ENCODE measurements at regions not wholly inside any gene's neighbourhood (a gene's known extent, or its start where the extent isn't known, plus 50 kb on each side); places are given as distances from the start of the nearest gene placed in this dataset.

DNA sequence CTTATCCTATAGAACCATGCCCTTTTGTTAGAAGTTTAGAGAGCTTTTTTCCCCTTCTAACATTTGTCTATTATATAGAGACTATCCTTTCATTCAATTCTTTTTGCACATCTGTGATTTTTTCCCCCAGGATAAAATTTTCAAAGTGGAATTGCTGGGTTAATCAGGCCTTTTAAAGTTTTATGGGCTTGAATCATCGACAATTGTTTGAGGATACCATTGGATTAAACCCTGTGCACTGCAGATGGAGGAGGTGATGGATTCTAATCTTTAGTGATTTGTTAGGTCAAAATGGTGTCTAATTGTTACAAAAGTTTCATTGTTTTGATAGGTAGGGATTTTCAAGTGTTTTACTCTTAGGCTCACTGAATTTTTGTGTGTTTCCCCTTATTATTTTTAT is 463.7 kb upstream of the CFAP20DC start:
- intact Hi-C loops (cut with micrococcal nuclease; ENCODE audit: unreplicated experiment) (no loop called here), in situ Hi-C loops (cut with MboI) (no loop called here)
- Histone ChIP-seq H3K27me3 (replicated peaks in 1 of 2; ENCODE audit: control insufficient read depth in 2 of 2, insufficient read depth in 2 of 2, low read length in 1 of 2) (no peaks in the 10 kb centered on the region), H3K79me2 (ENCODE audit: control insufficient read depth, insufficient read depth, low read length) (no peaks in the 10 kb centered on the region), H3K9ac (ENCODE audit: control insufficient read depth, insufficient read depth, low read length) (no peak overlapping the region), H4K20me1 (ENCODE audit: control insufficient read depth, insufficient read depth) (no peaks in the 10 kb centered on the region), H3K27ac (ENCODE audit: control insufficient read depth, insufficient read depth) (no peak overlapping the region), H3K4me3 (no peak overlapping the region), H2AFZ (ENCODE audit: control insufficient read depth, low read depth, low read length) (no peak overlapping the region), H3K4me2 (ENCODE audit: control insufficient read depth, insufficient read depth) (no peak overlapping the region), H3K36me3 (ENCODE audit: control insufficient read depth in 2 of 2, insufficient read depth in 2 of 2, low read length in 1 of 2) (no peaks in the 10 kb centered on the region), H3K4me1 (ENCODE audit: control insufficient read depth, insufficient read depth, low read length) (no peaks in the 10 kb centered on the region), H3K9me3 (replicated peaks; ENCODE audit: control insufficient read depth, insufficient read depth, low read length) (no peaks in the 10 kb centered on the region; the same call in 2 of the 3 replicates)
- DNase-seq (ENCODE audit: low read depth, low spot score) (no peak), ATAC-seq (no peak), FAIRE-seq (no peak)
- ChIA-PET RAD21 (ENCODE audit: unreplicated experiment) (interaction anchor here (0.7 kb wide), 1 partner anchor 19 kb away, joined by 3 read pairs; no protein-coding TSS in a partner anchor), SMC1A (ENCODE audit: uncharacterized antibody, unreplicated experiment) (interaction anchor here (1.0 kb wide), 1 partner anchor 45 kb away, joined by 4 read pairs; no protein-coding TSS in a partner anchor), CTCF (no interaction called here), POLR2A (no interaction called here)
- no TSS peak for BruUV-seq (replicated peaks)
- 50% methylated on average over 1 of the region's 1 CpG for WGBS (ENCODE audit: insufficient coverage, insufficient replicate concordance, low lambda C conversion rate, missing lambda C conversion rate)
- no peak for TF ChIP-seq NFYA (IDR thresholded peaks at IDR 0.05; ENCODE audit: borderline replicate concordance, low read depth, low read length)
- TF ChIP-seq, protein P1, sequence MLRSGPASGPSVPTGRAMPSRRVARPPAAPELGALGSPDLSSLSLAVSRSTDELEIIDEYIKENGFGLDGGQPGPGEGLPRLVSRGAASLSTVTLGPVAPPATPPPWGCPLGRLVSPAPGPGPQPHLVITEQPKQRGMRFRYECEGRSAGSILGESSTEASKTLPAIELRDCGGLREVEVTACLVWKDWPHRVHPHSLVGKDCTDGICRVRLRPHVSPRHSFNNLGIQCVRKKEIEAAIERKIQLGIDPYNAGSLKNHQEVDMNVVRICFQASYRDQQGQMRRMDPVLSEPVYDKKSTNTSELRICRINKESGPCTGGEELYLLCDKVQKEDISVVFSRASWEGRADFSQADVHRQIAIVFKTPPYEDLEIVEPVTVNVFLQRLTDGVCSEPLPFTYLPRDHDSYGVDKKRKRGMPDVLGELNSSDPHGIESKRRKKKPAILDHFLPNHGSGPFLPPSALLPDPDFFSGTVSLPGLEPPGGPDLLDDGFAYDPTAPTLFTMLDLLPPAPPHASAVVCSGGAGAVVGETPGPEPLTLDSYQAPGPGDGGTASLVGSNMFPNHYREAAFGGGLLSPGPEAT (IDR thresholded peaks at IDR 0.05; ENCODE audit: low read depth), result no peak
- no peak for TF ChIP-seq MEF2A (IDR thresholded peaks at IDR 0.05; ENCODE audit: insufficient read depth, low read depth, low read length)
- TF ChIP-seq KDM1A (IDR thresholded peaks at IDR 0.05; ENCODE audit: borderline replicate concordance), result no peak
- TF ChIP-seq, protein P2, sequence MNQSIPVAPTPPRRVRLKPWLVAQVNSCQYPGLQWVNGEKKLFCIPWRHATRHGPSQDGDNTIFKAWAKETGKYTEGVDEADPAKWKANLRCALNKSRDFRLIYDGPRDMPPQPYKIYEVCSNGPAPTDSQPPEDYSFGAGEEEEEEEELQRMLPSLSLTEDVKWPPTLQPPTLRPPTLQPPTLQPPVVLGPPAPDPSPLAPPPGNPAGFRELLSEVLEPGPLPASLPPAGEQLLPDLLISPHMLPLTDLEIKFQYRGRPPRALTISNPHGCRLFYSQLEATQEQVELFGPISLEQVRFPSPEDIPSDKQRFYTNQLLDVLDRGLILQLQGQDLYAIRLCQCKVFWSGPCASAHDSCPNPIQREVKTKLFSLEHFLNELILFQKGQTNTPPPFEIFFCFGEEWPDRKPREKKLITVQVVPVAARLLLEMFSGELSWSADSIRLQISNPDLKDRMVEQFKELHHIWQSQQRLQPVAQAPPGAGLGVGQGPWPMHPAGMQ (IDR thresholded peaks at IDR 0.05; ENCODE audit: borderline replicate concordance), result no peak
- TF ChIP-seq, protein P3, sequence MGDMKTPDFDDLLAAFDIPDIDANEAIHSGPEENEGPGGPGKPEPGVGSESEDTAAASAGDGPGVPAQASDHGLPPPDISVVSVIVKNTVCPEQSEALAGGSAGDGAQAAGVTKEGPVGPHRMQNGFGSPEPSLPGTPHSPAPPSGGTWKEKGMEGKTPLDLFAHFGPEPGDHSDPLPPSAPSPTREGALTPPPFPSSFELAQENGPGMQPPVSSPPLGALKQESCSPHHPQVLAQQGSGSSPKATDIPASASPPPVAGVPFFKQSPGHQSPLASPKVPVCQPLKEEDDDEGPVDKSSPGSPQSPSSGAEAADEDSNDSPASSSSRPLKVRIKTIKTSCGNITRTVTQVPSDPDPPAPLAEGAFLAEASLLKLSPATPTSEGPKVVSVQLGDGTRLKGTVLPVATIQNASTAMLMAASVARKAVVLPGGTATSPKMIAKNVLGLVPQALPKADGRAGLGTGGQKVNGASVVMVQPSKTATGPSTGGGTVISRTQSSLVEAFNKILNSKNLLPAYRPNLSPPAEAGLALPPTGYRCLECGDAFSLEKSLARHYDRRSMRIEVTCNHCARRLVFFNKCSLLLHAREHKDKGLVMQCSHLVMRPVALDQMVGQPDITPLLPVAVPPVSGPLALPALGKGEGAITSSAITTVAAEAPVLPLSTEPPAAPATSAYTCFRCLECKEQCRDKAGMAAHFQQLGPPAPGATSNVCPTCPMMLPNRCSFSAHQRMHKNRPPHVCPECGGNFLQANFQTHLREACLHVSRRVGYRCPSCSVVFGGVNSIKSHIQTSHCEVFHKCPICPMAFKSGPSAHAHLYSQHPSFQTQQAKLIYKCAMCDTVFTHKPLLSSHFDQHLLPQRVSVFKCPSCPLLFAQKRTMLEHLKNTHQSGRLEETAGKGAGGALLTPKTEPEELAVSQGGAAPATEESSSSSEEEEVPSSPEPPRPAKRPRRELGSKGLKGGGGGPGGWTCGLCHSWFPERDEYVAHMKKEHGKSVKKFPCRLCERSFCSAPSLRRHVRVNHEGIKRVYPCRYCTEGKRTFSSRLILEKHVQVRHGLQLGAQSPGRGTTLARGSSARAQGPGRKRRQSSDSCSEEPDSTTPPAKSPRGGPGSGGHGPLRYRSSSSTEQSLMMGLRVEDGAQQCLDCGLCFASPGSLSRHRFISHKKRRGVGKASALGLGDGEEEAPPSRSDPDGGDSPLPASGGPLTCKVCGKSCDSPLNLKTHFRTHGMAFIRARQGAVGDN (IDR thresholded peaks at IDR 0.05), result no peak
- TF ChIP-seq POU2F2 (IDR thresholded peaks at IDR 0.05; ENCODE audit: borderline replicate concordance, low read depth, low read length), result no peak
- no peak for TF ChIP-seq HDAC6 (IDR thresholded peaks at IDR 0.05; ENCODE audit: unreplicated experiment)
- TF ChIP-seq STAT3 (IDR thresholded peaks at IDR 0.05; ENCODE audit: low read depth, low read length), result no peak
- TF ChIP-seq, protein P4, sequence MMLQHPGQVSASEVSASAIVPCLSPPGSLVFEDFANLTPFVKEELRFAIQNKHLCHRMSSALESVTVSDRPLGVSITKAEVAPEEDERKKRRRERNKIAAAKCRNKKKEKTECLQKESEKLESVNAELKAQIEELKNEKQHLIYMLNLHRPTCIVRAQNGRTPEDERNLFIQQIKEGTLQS (IDR thresholded peaks at IDR 0.05; ENCODE audit: borderline replicate concordance, extremely low read depth, low read depth, low read length), result no peak
- TF ChIP-seq, protein P5, sequence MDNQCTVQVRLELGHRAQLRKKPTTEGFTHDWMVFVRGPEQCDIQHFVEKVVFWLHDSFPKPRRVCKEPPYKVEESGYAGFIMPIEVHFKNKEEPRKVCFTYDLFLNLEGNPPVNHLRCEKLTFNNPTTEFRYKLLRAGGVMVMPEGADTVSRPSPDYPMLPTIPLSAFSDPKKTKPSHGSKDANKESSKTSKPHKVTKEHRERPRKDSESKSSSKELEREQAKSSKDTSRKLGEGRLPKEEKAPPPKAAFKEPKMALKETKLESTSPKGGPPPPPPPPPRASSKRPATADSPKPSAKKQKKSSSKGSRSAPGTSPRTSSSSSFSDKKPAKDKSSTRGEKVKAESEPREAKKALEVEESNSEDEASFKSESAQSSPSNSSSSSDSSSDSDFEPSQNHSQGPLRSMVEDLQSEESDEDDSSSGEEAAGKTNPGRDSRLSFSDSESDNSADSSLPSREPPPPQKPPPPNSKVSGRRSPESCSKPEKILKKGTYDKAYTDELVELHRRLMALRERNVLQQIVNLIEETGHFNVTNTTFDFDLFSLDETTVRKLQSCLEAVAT (IDR thresholded peaks at IDR 0.05), result no peak
- TF ChIP-seq, protein P6, sequence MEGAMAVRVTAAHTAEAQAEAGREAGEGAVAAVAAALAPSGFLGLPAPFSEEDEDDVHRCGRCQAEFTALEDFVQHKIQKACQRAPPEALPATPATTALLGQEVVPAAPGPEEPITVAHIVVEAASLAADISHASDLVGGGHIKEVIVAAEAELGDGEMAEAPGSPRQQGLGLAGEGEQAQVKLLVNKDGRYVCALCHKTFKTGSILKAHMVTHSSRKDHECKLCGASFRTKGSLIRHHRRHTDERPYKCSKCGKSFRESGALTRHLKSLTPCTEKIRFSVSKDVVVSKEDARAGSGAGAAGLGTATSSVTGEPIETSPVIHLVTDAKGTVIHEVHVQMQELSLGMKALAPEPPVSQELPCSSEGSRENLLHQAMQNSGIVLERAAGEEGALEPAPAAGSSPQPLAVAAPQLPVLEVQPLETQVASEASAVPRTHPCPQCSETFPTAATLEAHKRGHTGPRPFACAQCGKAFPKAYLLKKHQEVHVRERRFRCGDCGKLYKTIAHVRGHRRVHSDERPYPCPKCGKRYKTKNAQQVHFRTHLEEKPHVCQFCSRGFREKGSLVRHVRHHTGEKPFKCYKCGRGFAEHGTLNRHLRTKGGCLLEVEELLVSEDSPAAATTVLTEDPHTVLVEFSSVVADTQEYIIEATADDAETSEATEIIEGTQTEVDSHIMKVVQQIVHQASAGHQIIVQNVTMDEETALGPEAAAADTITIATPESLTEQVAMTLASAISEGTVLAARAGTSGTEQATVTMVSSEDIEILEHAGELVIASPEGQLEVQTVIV (IDR thresholded peaks at IDR 0.05; ENCODE audit: borderline replicate concordance, partially characterized antibody), result no peak
- TF ChIP-seq DPF2 (IDR thresholded peaks at IDR 0.05), result no peak
